Osteocyte (in vitro differentiated cells): ENCODE measurements at regions not wholly inside any gene's neighbourhood (a gene's known extent, or its start where the extent isn't known, plus 50 kb on each side); places are given as distances from the start of the nearest gene placed in this dataset.

Experiments used
- DNase-seq: peaks from one replicate; pipeline ENCODE4 v3.0.0; 2021; ENCODE audit warnings: mixed read lengths; ENCODE audit not compliant: unreplicated experiment; ENCODE audit errors: extremely low spot score
- H3K27ac Mint-ChIP-seq: one replicate; pipeline ENCODE4 v1.8.0; 2021; ENCODE audit warnings: mild to moderate bottlenecking, mixed read lengths; ENCODE audit not compliant: unreplicated experiment
- H3K27me3 Mint-ChIP-seq: one replicate; pipeline ENCODE4 v1.8.0; 2021; ENCODE audit warnings: mixed read lengths; ENCODE audit not compliant: unreplicated experiment
- H3K36me3 Mint-ChIP-seq: one replicate; pipeline ENCODE4 v1.8.0; 2021; ENCODE audit warnings: mixed read lengths; ENCODE audit not compliant: unreplicated experiment
- H3K4me1 Mint-ChIP-seq: one replicate; pipeline ENCODE4 v1.8.0; 2021; ENCODE audit warnings: mixed read lengths; ENCODE audit not compliant: unreplicated experiment
- H3K4me3 Mint-ChIP-seq: one replicate; pipeline ENCODE4 v1.8.0; 2021; ENCODE audit warnings: mild to moderate bottlenecking, moderate library complexity, mixed read lengths; ENCODE audit not compliant: unreplicated experiment
- H3K9me3 Mint-ChIP-seq: one replicate; pipeline ENCODE4 v1.8.0; 2021; ENCODE audit warnings: mixed read lengths; ENCODE audit not compliant: unreplicated experiment
- CTCF ChIP-seq: fragments of 200-600 bp; sonication (generic); IDR thresholded peaks from 2 replicates; pipeline ENCODE4 v1.5.0; 2021; ENCODE audit warnings: antibody characterized with exemption, mild to moderate bottlenecking, moderate library complexity

GRCh38 chr1:214124915-214125314 lies 137.1 kb downstream of the PROX1 start:
- no peak overlapping the region for H3K4me3 Mint-ChIP-seq
- no peak for DNase-seq

GRCh38 chr1:214125819-214126218 lies 138.0 kb downstream of the PROX1 start:
- TF ChIP-seq CTCF, result no peak
- H3K9me3 Mint-ChIP-seq, result no peaks in the 10 kb centered on the region
- H3K4me3 Mint-ChIP-seq, result no peak overlapping the region
- peaks cover 6% of the 10 kb centered on the region for H3K4me1 Mint-ChIP-seq
- no peak overlapping the region for H3K27ac Mint-ChIP-seq
- no peak for DNase-seq
- H3K36me3 Mint-ChIP-seq, result no peaks in the 10 kb centered on the region
- H3K27me3 Mint-ChIP-seq, result peaks cover 10% of the 10 kb centered on the region

More at GRCh38 chr1:214124915-214125314, 137.1 kb downstream of the PROX1 start:
- Mint-ChIP-seq H3K9me3 (no peaks in the 10 kb centered on the region), H3K27ac (no peak overlapping the region), H3K27me3 (peaks cover 10% of the 10 kb centered on the region), H3K36me3 (no peaks in the 10 kb centered on the region), H3K4me1 (peaks cover 6% of the 10 kb centered on the region)
- no peak for TF ChIP-seq CTCF

GRCh38 chr1:214126697-214127146 lies 138.9 kb downstream of the PROX1 start:
- H3K27ac Mint-ChIP-seq, result no peak overlapping the region
- H3K27me3 Mint-ChIP-seq, result peaks cover 16% of the 10 kb centered on the region
- no peak overlapping the region for H3K4me3 Mint-ChIP-seq
- TF ChIP-seq CTCF, result no peak
- no peak for DNase-seq
- H3K4me1 Mint-ChIP-seq, result peaks cover 6% of the 10 kb centered on the region
- H3K9me3 Mint-ChIP-seq, result no peaks in the 10 kb centered on the region
- H3K36me3 Mint-ChIP-seq, result no peaks in the 10 kb centered on the region

- Mint-ChIP-seq H3K27ac (no peak overlapping the region), H3K4me3 (no peak overlapping the region), H3K27me3 (peaks cover 22% of the 10 kb centered on the region), H3K9me3 (no peaks in the 10 kb centered on the region), H3K36me3 (no peaks in the 10 kb centered on the region), H3K4me1 (peaks cover 6% of the 10 kb centered on the region)
- no peak for TF ChIP-seq CTCF
- no peak for DNase-seq
Observed at GRCh38 chr1:214127705-214128104, 139.9 kb downstream of the PROX1 start.

- Mint-ChIP-seq H3K27ac (no peak overlapping the region), H3K4me1 (no peaks in the 10 kb centered on the region), H3K9me3 (no peaks in the 10 kb centered on the region), H3K4me3 (no peak overlapping the region), H3K27me3 (peaks cover 22% of the 10 kb centered on the region), H3K36me3 (no peaks in the 10 kb centered on the region)
- no peak for TF ChIP-seq CTCF
- DNase-seq, result no peak
Observed at GRCh38 chr1:214135886-214136285, 145.1 kb upstream of the SMYD2 start.
